ENCODE measurements at regions not wholly inside any gene's neighbourhood (a gene's known extent, or its start where the extent isn't known, plus 50 kb on each side); places are given as distances from the start of the nearest gene placed in this dataset.
"Not testable (repeated sequence)": the region's sequence is repeated elsewhere in the genome, so short reads cannot be mapped to it uniquely, and the experiment has no call there.

DNA sequence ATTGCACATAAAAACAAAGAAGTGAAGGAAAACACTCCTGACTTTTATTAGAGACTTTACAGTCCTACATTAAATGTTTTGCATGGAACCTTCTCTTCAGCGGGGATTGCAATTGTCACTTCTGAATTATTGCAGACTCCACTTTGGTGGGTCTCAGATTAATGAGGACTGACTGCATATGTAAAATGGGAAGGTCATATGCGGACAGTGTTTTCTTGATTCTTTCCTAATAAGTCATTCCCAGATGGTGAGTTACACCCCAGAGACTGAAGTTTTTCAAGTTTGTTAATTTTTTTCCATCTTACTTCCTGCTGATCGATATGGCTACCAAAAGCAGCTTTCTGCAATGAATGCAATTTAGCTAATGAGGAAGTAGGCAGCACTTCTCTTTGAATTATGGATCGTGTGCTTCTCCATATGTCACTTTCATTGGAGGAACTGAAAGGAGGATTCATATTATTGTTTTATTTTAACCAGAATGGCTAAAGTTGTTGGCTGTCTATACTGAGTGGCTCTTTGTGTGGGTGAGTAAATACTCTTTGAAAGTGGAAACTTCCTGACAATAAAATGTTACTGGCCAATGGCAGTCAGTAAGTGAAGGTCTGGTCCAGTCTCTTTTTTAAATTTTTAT, 119.3 kb upstream of the CLNK start:
- TF ChIP-seq ZNF274 (IDR thresholded peaks at IDR 0.05; ENCODE audit: low read depth, low read length) (no peak), SUZ12 (IDR thresholded peaks at IDR 0.05; ENCODE audit: extremely low read depth, insufficient read depth, insufficient read length) (no peak), YY1 (IDR thresholded peaks at IDR 0.05; ENCODE audit: insufficient read depth, insufficient read length) (no peak)
- H3K4me3 ChIP-seq (ENCODE audit: insufficient read length, low read depth), result no peak overlapping the region
- H3K36me3 ChIP-seq (ENCODE audit: insufficient read depth, insufficient read length, low read length), result no peaks in the 10 kb centered on the region
- no peaks in the 10 kb centered on the region for H3K4me1 ChIP-seq (ENCODE audit: insufficient read depth, insufficient read length)
- H3K9me3 ChIP-seq (ENCODE audit: insufficient read depth, low read length), result peaks cover 11% of the 10 kb centered on the region; the same call in 1 of the 2 replicates
- no peak for DNase-seq (ENCODE audit: low read depth, low spot score)
- H3K27me3 ChIP-seq (ENCODE audit: insufficient read depth, insufficient read length), result no peaks in the 10 kb centered on the region
- H3K9ac ChIP-seq (ENCODE audit: insufficient read length, low read depth), result no peak overlapping the region

DNA sequence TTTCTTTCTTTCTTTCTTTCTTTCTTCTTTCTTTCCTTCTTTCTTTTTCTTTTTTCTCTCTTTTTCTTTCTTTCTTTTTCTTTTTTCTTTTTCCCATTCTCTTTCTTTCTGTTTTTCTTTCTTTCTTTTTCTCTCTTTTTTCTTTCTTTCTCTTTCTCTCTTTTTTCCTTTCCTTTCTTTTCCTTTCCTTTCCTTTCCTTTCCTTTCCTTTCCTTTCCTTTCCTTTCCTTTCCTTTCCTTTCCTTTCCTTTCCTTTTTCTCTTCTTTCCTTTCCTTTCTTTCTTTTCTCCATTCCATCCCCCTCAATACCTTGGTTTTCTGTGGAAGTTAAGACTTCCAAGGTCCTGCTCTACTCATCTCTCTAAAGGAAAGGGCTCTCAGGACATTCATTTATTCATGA, 102.8 kb upstream of the CLNK start:
- no peaks in the 10 kb centered on the region for H3K36me3 ChIP-seq (ENCODE audit: insufficient read depth, insufficient read length, low read length)
- no peak overlapping the region for H3K4me3 ChIP-seq (ENCODE audit: insufficient read length, low read depth)
- H3K27me3 ChIP-seq (ENCODE audit: insufficient read depth, insufficient read length), result no peaks in the 10 kb centered on the region
- DNase-seq (ENCODE audit: low read depth, low spot score), result no peak
- H3K9ac ChIP-seq (ENCODE audit: insufficient read length, low read depth), result no peak overlapping the region
- H3K4me1 ChIP-seq (ENCODE audit: insufficient read depth, insufficient read length), result no peaks in the 10 kb centered on the region
- peaks cover 2% of the 10 kb centered on the region; the same call in 1 of the 2 replicates for H3K9me3 ChIP-seq (ENCODE audit: insufficient read depth, low read length)
- TF ChIP-seq SUZ12 (IDR thresholded peaks at IDR 0.05; ENCODE audit: extremely low read depth, insufficient read depth, insufficient read length) (no peak), YY1 (IDR thresholded peaks at IDR 0.05; ENCODE audit: insufficient read depth, insufficient read length) (no peak), ZNF274 (IDR thresholded peaks at IDR 0.05; ENCODE audit: low read depth, low read length) (no peak)

DNA sequence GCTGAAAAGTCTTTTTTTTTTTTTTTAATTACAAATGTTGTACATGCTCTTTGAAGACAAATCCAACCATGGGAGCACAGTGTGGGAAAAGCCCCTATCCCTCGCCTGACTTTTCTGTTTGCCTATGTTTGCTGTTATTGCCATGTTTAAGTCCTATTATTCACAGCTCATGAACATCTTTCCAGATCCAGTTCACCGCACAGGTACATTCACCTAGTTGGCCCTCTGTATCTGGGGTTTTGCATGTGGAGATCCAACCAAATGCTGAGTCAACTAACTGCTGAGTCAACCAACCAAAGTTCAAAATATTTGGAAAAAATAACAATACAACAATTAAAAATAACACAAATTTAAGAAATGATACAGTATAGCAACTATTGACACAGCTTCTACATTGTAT, 100.1 kb upstream of the CLNK start:
- no peak overlapping the region for H3K9ac ChIP-seq (ENCODE audit: insufficient read length, low read depth)
- no peak for DNase-seq (ENCODE audit: low read depth, low spot score)
- no peaks in the 10 kb centered on the region for H3K4me1 ChIP-seq (ENCODE audit: insufficient read depth, insufficient read length)
- H3K9me3 ChIP-seq (ENCODE audit: insufficient read depth, low read length), result peaks cover 15% of the 10 kb centered on the region; the same call in 1 of the 2 replicates
- TF ChIP-seq ZNF274 (IDR thresholded peaks at IDR 0.05; ENCODE audit: low read depth, low read length) (no peak), SUZ12 (IDR thresholded peaks at IDR 0.05; ENCODE audit: extremely low read depth, insufficient read depth, insufficient read length) (no peak), YY1 (IDR thresholded peaks at IDR 0.05; ENCODE audit: insufficient read depth, insufficient read length) (no peak)
- H3K36me3 ChIP-seq (ENCODE audit: insufficient read depth, insufficient read length, low read length), result no peaks in the 10 kb centered on the region
- no peaks in the 10 kb centered on the region for H3K27me3 ChIP-seq (ENCODE audit: insufficient read depth, insufficient read length)
- no peak overlapping the region for H3K4me3 ChIP-seq (ENCODE audit: insufficient read length, low read depth)

DNA sequence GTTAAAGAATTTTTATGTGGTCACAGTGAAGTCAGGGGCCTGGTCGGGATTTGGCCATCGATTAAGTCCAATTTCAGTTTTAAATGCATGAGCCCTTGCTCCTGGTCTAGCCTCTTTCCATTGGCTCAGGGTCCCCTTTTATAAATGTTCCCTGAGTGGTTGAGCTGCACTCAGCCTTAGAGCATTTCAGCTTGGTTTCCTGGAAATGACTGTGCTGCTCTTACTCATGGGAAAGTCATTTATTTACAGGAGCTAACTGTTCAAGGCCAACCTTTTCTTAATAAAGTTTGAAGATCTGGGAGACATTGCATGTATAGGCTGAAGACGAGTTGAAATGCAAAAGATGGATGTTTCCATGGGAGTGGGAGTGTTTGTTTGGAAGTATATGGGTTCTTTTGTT, 98.8 kb upstream of the CLNK start:
- TF ChIP-seq SUZ12 (IDR thresholded peaks at IDR 0.05; ENCODE audit: extremely low read depth, insufficient read depth, insufficient read length) (no peak), ZNF274 (IDR thresholded peaks at IDR 0.05; ENCODE audit: low read depth, low read length) (no peak), YY1 (IDR thresholded peaks at IDR 0.05; ENCODE audit: insufficient read depth, insufficient read length) (no peak)
- no peak overlapping the region for H3K9ac ChIP-seq (ENCODE audit: insufficient read length, low read depth)

DNA sequence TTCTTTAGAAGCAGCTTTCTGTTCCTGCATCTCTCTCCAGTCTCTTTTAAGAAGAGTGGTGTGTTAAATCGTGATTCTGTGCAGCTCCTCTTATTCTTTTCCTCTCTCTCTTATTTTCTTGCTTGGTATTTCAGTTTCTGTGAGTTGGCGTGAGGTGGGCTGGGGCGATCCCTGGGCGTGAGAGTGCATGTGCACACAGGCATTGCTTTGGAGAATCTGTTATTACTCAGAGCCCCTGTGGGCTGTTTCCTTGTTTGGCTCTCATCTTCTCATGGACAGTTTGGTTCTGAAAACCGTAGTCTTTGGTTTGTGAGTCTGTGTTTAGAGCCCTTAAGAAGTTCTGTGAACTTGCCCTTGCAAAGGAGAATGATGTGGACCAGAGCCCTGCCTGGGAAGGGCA, 97.2 kb upstream of the CLNK start:
- no peak for DNase-seq (ENCODE audit: low read depth, low spot score)
- no peak for TF ChIP-seq ZNF274 (IDR thresholded peaks at IDR 0.05; ENCODE audit: low read depth, low read length)

More for the DNA sequence above, 98.8 kb upstream of the CLNK start:
- DNase-seq (ENCODE audit: low read depth, low spot score), result no peak
- Histone ChIP-seq H3K36me3 (ENCODE audit: insufficient read depth, insufficient read length, low read length) (no peaks in the 10 kb centered on the region), H3K4me3 (ENCODE audit: insufficient read length, low read depth) (no peak overlapping the region), H3K4me1 (ENCODE audit: insufficient read depth, insufficient read length) (no peaks in the 10 kb centered on the region), H3K27me3 (ENCODE audit: insufficient read depth, insufficient read length) (no peaks in the 10 kb centered on the region), H3K9me3 (ENCODE audit: insufficient read depth, low read length) (peaks cover 15% of the 10 kb centered on the region; the same call in 1 of the 2 replicates)

DNA sequence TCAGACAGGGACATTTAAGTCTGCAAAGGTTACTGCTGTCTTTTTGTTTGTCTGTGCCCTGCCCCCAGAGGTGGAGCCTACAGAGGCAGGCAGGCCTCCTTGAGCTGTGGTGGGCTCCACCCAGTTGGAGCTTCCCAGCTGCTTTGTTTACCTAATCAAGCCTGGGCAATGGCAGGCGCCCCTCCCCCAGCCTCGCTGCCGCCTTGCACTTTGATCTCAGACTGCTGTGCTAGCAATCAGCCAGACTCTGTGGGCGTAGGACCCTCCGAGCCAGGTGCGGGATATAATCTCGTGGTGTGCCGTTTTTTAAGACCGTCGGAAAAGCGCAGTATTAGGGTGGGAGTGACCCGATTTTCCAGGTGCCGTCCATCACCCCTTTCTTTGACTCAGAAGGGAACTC, 96.2 kb upstream of the CLNK start:
- not testable (repeated sequence) for H3K27me3 ChIP-seq (ENCODE audit: insufficient read depth, insufficient read length); H3K4me1 ChIP-seq (ENCODE audit: insufficient read depth, insufficient read length); H3K9ac ChIP-seq (ENCODE audit: insufficient read length, low read depth); DNase-seq (ENCODE audit: low read depth, low spot score); H3K4me3 ChIP-seq (ENCODE audit: insufficient read length, low read depth); H3K36me3 ChIP-seq (ENCODE audit: insufficient read depth, insufficient read length, low read length)
- H3K9me3 ChIP-seq (ENCODE audit: insufficient read depth, low read length), result peaks cover 15% of the 10 kb centered on the region; the same call in 1 of the 2 replicates

More for the DNA sequence above, 97.2 kb upstream of the CLNK start:
- no peaks in the 10 kb centered on the region for H3K27me3 ChIP-seq (ENCODE audit: insufficient read depth, insufficient read length)
- H3K36me3 ChIP-seq (ENCODE audit: insufficient read depth, insufficient read length, low read length), result no peaks in the 10 kb centered on the region
- peaks cover 15% of the 10 kb centered on the region; the same call in 1 of the 2 replicates for H3K9me3 ChIP-seq (ENCODE audit: insufficient read depth, low read length)
- no peak overlapping the region for H3K4me3 ChIP-seq (ENCODE audit: insufficient read length, low read depth)
- H3K4me1 ChIP-seq (ENCODE audit: insufficient read depth, insufficient read length), result no peaks in the 10 kb centered on the region
- no peak overlapping the region for H3K9ac ChIP-seq (ENCODE audit: insufficient read length, low read depth)

DNA sequence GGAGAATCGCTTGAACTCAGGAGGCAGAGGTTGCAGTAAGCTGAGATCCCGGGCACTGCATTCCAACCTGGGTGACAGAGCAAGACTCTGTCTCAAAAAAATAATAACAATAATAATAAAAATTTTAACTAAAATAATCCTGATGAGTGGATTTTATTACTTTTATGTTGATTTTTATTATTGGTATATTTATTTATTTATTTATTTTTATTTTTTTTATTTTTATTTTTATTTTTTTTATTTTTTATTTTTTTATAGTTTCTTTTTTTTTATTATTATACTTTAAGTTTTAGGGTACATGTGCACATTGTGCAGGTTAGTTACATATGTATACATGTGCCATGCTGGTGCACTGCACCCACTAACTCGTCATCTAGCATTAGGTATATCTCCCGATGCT, 90.6 kb upstream of the CLNK start:
- not testable (repeated sequence) for H3K4me1 ChIP-seq (ENCODE audit: insufficient read depth, insufficient read length); H3K36me3 ChIP-seq (ENCODE audit: insufficient read depth, insufficient read length, low read length); H3K9ac ChIP-seq (ENCODE audit: insufficient read length, low read depth); H3K27me3 ChIP-seq (ENCODE audit: insufficient read depth, insufficient read length); DNase-seq (ENCODE audit: low read depth, low spot score); H3K4me3 ChIP-seq (ENCODE audit: insufficient read length, low read depth); H3K9me3 ChIP-seq (ENCODE audit: insufficient read depth, low read length)

DNA sequence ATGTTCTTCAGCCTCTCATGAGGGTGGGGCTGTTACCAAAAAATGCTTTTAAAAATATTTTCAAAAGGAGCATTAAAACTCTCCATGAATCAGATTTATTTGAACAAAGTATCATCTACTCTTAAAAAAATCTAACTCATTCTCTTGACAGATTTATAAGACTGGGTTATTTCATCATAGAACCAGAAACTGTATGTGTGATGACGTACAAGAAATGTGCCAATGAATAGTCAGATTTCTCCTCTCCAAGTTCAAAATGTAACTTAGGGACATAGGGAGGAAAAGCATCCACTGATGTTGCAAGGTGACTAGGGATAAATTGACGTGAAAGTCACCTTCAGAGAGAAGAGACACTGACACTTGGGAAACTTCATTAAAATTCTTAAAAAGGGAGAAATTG, 89.1 kb upstream of the CLNK start:
- Histone ChIP-seq H3K4me3 (ENCODE audit: insufficient read length, low read depth) (no peak overlapping the region), H3K36me3 (ENCODE audit: insufficient read depth, insufficient read length, low read length) (no peaks in the 10 kb centered on the region), H3K9me3 (ENCODE audit: insufficient read depth, low read length) (no peaks in the 10 kb centered on the region), H3K27me3 (ENCODE audit: insufficient read depth, insufficient read length) (no peaks in the 10 kb centered on the region), H3K4me1 (ENCODE audit: insufficient read depth, insufficient read length) (no peaks in the 10 kb centered on the region), H3K9ac (ENCODE audit: insufficient read length, low read depth) (no peak overlapping the region)
- no peak for DNase-seq (ENCODE audit: low read depth, low spot score)
- TF ChIP-seq ZNF274 (IDR thresholded peaks at IDR 0.05; ENCODE audit: low read depth, low read length), result no peak
- TF ChIP-seq YY1 (IDR thresholded peaks at IDR 0.05; ENCODE audit: insufficient read depth, insufficient read length), result no peak
- TF ChIP-seq SUZ12 (IDR thresholded peaks at IDR 0.05; ENCODE audit: extremely low read depth, insufficient read depth, insufficient read length), result no peak

All from NT2/D1 (cell line).